ENCODE measurements at regions not wholly inside any gene's neighbourhood (a gene's known extent, or its start where the extent isn't known, plus 50 kb on each side); places are given as distances from the start of the nearest gene placed in this dataset.
A peak's percentile ranks its signal among the peaks of the same experiment; 100 is the strongest.

DNA sequence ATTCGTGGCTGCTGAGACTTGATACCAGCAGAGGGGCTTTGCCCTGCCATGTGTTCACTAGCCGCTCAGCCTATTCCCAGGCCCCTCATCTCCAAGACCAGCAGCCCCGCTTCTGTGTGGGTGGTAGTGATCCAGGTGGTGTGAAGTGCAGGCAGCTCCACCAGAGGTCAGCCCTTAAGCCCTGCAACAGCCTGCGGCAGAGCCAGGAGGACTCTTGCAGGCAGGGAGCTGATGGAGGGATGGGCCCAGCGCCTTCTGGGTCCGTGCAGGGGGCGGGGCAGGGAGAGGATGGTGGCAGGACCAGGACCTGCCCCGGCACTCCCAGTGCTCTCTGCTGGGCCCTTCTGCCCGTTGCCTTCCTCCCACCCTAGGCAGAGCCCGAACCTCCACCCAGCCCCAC, 162.0 kb downstream of the SH3BP4 start:
- 33 to 40% (median 38%) methylated on average over 10 of the region's 10 CpGs for WGBS, 3 donors
- intact Hi-C loops (cut with DNase I): loop anchor here in 1 of 2 donors (10.0 kb wide), 1 partner anchor 1139 kb away; no protein-coding TSS in a partner anchor
- DNase-seq (no peak), ATAC-seq (no peak)
- H3K9me3 ChIP-seq: no peaks in the 10 kb centered on the region
- TF ChIP-seq, protein P1, sequence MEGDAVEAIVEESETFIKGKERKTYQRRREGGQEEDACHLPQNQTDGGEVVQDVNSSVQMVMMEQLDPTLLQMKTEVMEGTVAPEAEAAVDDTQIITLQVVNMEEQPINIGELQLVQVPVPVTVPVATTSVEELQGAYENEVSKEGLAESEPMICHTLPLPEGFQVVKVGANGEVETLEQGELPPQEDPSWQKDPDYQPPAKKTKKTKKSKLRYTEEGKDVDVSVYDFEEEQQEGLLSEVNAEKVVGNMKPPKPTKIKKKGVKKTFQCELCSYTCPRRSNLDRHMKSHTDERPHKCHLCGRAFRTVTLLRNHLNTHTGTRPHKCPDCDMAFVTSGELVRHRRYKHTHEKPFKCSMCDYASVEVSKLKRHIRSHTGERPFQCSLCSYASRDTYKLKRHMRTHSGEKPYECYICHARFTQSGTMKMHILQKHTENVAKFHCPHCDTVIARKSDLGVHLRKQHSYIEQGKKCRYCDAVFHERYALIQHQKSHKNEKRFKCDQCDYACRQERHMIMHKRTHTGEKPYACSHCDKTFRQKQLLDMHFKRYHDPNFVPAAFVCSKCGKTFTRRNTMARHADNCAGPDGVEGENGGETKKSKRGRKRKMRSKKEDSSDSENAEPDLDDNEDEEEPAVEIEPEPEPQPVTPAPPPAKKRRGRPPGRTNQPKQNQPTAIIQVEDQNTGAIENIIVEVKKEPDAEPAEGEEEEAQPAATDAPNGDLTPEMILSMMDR (IDR thresholded peaks at IDR 0.05): no peak
- H3K27ac ChIP-seq: no peak overlapping the region
- H3K4me1 ChIP-seq: no peaks in the 10 kb centered on the region
- H3K4me3 ChIP-seq: no peak overlapping the region
- H3K27me3 ChIP-seq (ENCODE audit: insufficient read depth in 3 of 3, low read length in 2 of 3): no peaks in the 10 kb centered on the region
- H3K36me3 ChIP-seq (ENCODE audit: insufficient read depth in 1 of 2, low read depth in 1 of 2): no peaks in the 10 kb centered on the region

DNA sequence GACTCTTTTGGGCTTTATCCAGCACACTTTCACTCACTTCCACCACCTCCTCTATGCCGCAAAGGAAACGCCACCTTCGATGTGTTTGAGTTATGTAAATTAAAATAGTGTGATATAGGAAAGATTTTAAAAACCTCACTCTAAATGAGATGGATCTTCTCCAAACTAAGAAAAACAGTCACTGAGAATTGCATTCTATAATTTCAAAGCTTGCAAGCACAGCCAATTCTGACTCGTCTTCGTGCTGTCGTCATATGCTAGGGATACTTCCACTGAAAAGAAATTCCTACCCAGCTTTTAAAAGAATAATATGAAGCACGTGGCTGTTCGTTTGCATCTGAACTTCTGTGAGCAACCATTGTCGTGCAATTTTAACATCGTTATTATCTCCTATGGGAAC, 162.5 kb downstream of the SH3BP4 start:
- H3K27ac ChIP-seq: no peak overlapping the region
- no peaks in the 10 kb centered on the region for H3K4me1 ChIP-seq
- TF ChIP-seq, protein P1 (IDR thresholded peaks at IDR 0.05): no peak
- no peak for ATAC-seq
- WGBS, 3 donors: 85 to 90% (median 88%) methylated on average over 10 of the region's 10 CpGs
- no peak overlapping the region for H3K4me3 ChIP-seq
- H3K36me3 ChIP-seq (ENCODE audit: insufficient read depth in 1 of 2, low read depth in 1 of 2): no peaks in the 10 kb centered on the region
- intact Hi-C loops (cut with DNase I): loop anchor here in 1 of 2 donors (10.0 kb wide), 1 partner anchor 1139 kb away; no protein-coding TSS in a partner anchor
- H3K27me3 ChIP-seq (ENCODE audit: insufficient read depth in 3 of 3, low read length in 2 of 3): no peaks in the 10 kb centered on the region
- DNase-seq: no peak
- H3K9me3 ChIP-seq: no peaks in the 10 kb centered on the region

DNA sequence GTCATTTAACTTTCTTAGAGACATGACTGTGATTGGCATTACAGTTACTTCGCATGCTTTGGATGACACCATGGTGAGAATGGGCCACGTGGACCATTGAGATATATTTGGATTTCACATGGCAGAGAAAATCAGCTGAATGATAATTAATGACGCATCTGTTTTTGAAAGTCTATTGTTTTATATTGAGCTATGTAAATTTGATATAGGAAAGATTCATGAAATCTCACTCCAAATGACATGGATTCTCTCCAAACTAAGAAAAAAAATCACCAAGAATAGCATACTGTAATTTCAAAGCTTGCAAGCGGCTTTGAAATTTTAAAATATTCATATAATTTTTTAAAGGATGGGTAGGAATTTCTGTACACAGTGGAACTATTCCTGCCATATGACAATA, 163.7 kb downstream of the SH3BP4 start:
- intact Hi-C loops (cut with DNase I): loop anchor here (5.0 to 10.0 kb wide), 2 partner anchors 563 to 1141 kb away; no protein-coding TSS in a partner anchor
- TF ChIP-seq, protein P1 (IDR thresholded peaks at IDR 0.05): no peak
- H3K4me3 ChIP-seq: no peak overlapping the region
- no peak for DNase-seq
- no peaks in the 10 kb centered on the region for H3K4me1 ChIP-seq
- no peak for ATAC-seq
- no peaks in the 10 kb centered on the region for H3K9me3 ChIP-seq
- no peak overlapping the region for H3K27ac ChIP-seq
- 73 to 86% (median 76%) methylated on average over 4 of the region's 4 CpGs for WGBS, 3 donors
- no peaks in the 10 kb centered on the region for H3K36me3 ChIP-seq (ENCODE audit: insufficient read depth in 1 of 2, low read depth in 1 of 2)
- no peaks in the 10 kb centered on the region for H3K27me3 ChIP-seq (ENCODE audit: insufficient read depth in 3 of 3, low read length in 2 of 3)

DNA sequence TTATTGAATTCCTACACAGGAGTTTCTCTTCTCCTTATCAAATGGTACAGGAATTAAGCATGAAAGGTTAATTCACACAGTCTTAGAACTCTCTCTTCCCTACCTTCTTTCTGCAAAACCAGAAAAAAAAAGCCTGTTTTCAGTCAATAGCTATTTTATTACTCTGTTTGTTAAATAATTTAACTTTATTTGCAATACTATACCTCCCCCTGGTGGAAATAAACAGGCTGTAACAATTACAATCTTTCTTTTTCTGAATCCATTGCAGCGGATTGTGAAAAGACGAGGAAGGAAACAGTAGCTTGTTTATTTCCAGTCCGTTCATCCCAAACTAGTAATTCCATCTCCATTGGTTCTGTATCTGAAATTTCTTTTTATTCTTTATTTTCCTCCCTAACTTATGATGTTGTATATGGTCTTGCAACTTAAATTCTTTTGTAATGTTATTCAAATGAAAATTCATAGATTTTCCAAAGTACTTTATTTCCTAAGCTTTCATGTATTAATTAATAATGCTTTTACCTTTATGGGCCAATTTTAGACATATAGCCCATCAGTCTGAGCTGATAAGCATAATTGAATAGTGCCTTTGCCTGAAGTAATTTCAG, 165.2 kb downstream of the SH3BP4 start:
- intact Hi-C loops (cut with DNase I): loop anchor here (5.0 to 10.0 kb wide), 2 partner anchors 565 to 1142 kb away; no protein-coding TSS in a partner anchor
- Histone ChIP-seq H3K4me3 (no peak overlapping the region), H3K36me3 (ENCODE audit: insufficient read depth in 1 of 2, low read depth in 1 of 2) (no peaks in the 10 kb centered on the region), H3K4me1 (no peaks in the 10 kb centered on the region), H3K27me3 (ENCODE audit: insufficient read depth in 3 of 3, low read length in 2 of 3) (no peaks in the 10 kb centered on the region), H3K27ac (no peak overlapping the region), H3K9me3 (no peaks in the 10 kb centered on the region)
- DNase-seq: no peak
- 9 to 10% (median 10%) methylated on average over 3 of the region's 3 CpGs for WGBS, 3 donors
- ATAC-seq: no peak
- TF ChIP-seq, protein P1 (IDR thresholded peaks at IDR 0.05): peak; percentile 66

DNA sequence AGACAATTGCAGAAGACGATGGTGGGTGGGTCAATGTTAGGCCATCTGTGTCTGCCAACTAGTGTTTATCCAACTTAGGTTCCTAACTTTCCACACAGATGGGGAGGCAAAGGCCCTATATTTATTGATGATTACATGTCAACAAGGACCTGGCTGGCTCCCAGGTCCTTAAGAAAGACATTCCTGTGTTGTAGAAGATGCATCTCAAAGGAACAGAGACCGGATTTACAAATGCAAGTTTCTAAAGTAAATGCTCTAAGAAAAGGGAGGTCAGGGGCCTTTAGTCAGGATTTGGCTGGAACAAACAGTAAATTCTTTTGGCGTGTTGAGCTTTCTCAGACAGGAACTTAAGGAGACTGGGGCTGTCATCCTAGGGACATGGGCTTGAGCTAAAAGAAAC, 175.0 kb downstream of the SH3BP4 start:
- no peak for DNase-seq
- ATAC-seq: no peak

More for the DNA sequence above, 175.0 kb downstream of the SH3BP4 start:
- Histone ChIP-seq H3K9me3 (no peaks in the 10 kb centered on the region), H3K4me3 (no peak overlapping the region), H3K4me1 (no peaks in the 10 kb centered on the region), H3K27me3 (ENCODE audit: insufficient read depth in 3 of 3, low read length in 2 of 3) (peaks cover 0 to 3% (median 0%) of the 10 kb centered on the region in 3 donors), H3K36me3 (ENCODE audit: insufficient read depth in 1 of 2, low read depth in 1 of 2) (no peaks in the 10 kb centered on the region), H3K27ac (no peak overlapping the region)
- intact Hi-C loops (cut with DNase I): no loop called here
- TF ChIP-seq, protein P1 (IDR thresholded peaks at IDR 0.05): no peak
- WGBS, 3 donors: 67 to 70% (median 69%) methylated on average over 3 of the region's 3 CpGs
